Astrocyte of the cerebellum (primary cell): ENCODE measurements at regions not wholly inside any gene's neighbourhood (a gene's known extent, or its start where the extent isn't known, plus 50 kb on each side); places are given as distances from the start of the nearest gene placed in this dataset.

Experiments used
- DNase-seq: peaks from one replicate; pipeline ENCODE4 v3.0.0-alpha.2; 2011; ENCODE audit warnings: low read depth
- H3K4me3 ChIP-seq: 2 replicates; pipeline ENCODE4 v1.5.1; 2011; ENCODE audit warnings: mild to moderate bottlenecking, low read depth, low read length, moderate library complexity
- CTCF ChIP-seq: IDR thresholded peaks from 2 replicates; pipeline ENCODE4 v1.5.1; 2012; ENCODE audit warnings: low read length, low read depth, moderate library complexity, mild to moderate bottlenecking; ENCODE audit errors: missing control alignments
- in situ Hi-C: cut with HindIII; loops from 2 replicates; pipeline ENCODE4 v1.10.0; 2017; ENCODE audit warnings: low sequenced_read_pairs

DNA sequence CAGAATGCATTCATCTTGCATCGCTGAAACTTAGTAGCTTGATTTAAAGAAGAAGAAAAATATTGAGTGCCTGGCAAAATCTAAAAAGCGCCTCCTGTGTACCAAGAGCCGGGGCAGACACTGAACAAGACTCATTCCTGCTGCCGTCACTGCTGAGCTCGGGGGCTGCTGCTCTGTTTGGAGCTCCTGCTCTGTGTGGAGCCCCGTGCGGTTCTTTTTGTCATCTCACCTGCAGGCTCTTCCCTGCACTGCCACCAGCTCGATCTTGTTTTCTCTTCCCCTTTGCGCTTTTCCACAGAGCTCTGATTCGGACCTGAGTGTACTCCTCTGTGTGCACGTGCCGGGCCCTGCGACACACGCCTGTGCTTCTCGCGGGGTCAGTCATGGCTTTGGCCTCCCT lies 462.1 kb upstream of the DPP6 start:
- H3K4me3 ChIP-seq, result no peak overlapping the region
- in situ Hi-C loops, result no loop called here
- DNase-seq, result no peak
- TF ChIP-seq CTCF, result no peak

DNA sequence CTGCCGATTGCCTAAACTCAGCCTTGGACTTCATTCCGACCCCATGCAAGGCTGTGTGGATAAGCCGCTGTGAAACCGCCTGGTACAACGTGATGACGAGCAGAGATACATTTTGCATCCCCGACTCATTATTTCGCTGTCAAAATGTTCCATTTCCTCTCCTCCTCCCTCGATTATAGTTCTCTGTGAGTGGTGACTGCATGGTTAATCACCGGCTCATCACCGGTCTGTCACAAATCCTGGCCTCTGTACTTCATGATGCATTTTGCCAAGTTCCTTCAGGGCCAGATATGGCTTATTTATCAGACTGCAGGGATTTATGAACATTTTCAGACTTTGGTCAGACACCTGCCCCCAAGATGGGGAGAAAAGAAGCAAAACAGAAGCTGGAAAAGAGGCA lies 461.6 kb upstream of the DPP6 start:
- no peak for DNase-seq

DNA sequence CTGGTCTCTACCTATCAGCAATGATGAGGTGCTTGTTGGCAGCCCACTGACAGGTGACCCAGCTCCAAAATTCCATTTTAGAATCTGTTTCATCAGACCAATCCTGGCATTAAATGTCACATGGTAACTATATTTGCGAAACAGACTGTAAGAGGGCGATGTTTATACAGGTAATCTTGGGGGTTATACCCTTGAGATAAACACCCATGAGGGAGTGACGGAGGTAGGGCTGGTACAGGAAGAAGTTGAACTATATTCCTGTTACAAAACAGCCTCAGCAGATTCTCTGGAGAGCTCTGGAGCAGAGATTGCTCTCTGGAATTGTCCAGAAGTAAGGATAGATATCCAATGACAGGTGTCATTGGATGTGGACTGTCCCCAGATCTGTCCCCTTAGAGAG lies 444.8 kb upstream of the DPP6 start:
- H3K4me3 ChIP-seq, result no peak overlapping the region
- no peak for TF ChIP-seq CTCF
- in situ Hi-C loops, result no loop called here
- no peak for DNase-seq

More for the DNA sequence above, 461.6 kb upstream of the DPP6 start:
- H3K4me3 ChIP-seq, result no peak overlapping the region
- in situ Hi-C loops, result no loop called here
- TF ChIP-seq CTCF, result no peak

GRCh38 chr7:153616711-153617325 lies 435.4 kb upstream of the DPP6 start:
- no peak for DNase-seq

GRCh38 chr7:153627323-153627722 lies 424.9 kb upstream of the DPP6 start:
- no peak overlapping the region for H3K4me3 ChIP-seq
- in situ Hi-C loops, result no loop called here
- no peak for DNase-seq
- no peak for TF ChIP-seq CTCF

More at GRCh38 chr7:153616711-153617325, 435.4 kb upstream of the DPP6 start:
- in situ Hi-C loops, result no loop called here
- no peak overlapping the region for H3K4me3 ChIP-seq
- TF ChIP-seq CTCF, result no peak

DNA sequence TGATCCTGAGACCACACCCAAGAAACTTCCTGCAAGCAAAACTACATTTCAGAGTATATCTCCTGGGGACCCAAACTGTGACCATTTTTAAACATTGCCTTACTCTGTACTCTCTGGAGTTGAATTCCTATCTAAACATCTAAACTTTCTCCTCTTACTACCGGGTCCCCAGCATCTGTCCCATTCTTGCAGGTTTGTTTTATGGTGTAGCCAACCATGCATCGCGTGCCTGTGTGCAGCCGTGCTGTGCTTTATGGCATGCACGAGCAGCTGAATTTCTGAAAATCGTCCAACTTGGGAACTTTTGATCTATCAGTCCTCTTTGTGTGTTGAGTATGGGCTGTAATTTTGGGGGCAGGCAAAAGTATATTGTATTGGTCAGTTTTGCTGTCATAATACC lies 423.8 kb upstream of the DPP6 start:
- in situ Hi-C loops, result no loop called here
- no peak for TF ChIP-seq CTCF
- no peak for DNase-seq
- H3K4me3 ChIP-seq, result no peak overlapping the region
